Naive thymus-derived CD8-positive, alpha-beta T cell (primary cell): ENCODE measurements at regions not wholly inside any gene's neighbourhood (a gene's known extent, or its start where the extent isn't known, plus 50 kb on each side); places are given as distances from the start of the nearest gene placed in this dataset.
A peak's percentile ranks its signal among the peaks of the same experiment; 100 is the strongest.

Experiments used
- ATAC-seq, 2 donors: fragments of 150-1000 bp; cut with Tn5 transposase in 1 of 2; sonication (Bioruptor Pico), chemical (Tn5 transposase) in 1 of 2; 1 replicate in 1 of 2; 2 replicates in 1 of 2; pipeline ENCODE4 v1.10.0; 2021; ENCODE audit warnings: mild to moderate bottlenecking in 2 of 2, moderate library complexity in 2 of 2
- POLR2A ChIA-PET: fragments of 350-600 bp; sonication (Branson Sonifier 250); formaldehyde crosslinking; loops from one replicate; lab custom pipeline; 2021; ENCODE audit warnings: antibody characterized with exemption; lab: Charles Lee
- DNase-seq, 10 donors: peaks; one replicate each; pipeline versions ENCODE4 v3.0.0 to v3.0.0-alpha.2; 2020 to 2022
- H3K27ac Mint-ChIP-seq, 10 donors: one replicate each; pipeline ENCODE4 v1.8.0; 2020 to 2022; ENCODE audit warnings: mild to moderate bottlenecking in 10 of 10, mixed read lengths in 10 of 10, moderate library complexity in 4 of 10, inconsistent platforms in 1 of 10
- H3K27me3 Mint-ChIP-seq, 5 donors: one replicate each; pipeline ENCODE4 v1.8.0; 2021 to 2022; ENCODE audit warnings: mixed read lengths in 5 of 5
- H3K36me3 Mint-ChIP-seq, 3 donors: one replicate each; pipeline ENCODE4 v1.8.0; 2020 to 2022; ENCODE audit warnings: mixed read lengths in 3 of 3, mild to moderate bottlenecking in 2 of 3, inconsistent platforms in 1 of 3
- H3K4me1 Mint-ChIP-seq, 4 donors: one replicate each; pipeline ENCODE4 v1.8.0; 2021 to 2022; ENCODE audit warnings: mixed read lengths in 4 of 4
- H3K4me3 Mint-ChIP-seq, 10 donors: one replicate each; pipeline ENCODE4 v1.8.0; 2020 to 2022; ENCODE audit warnings: mild to moderate bottlenecking in 10 of 10, mixed read lengths in 10 of 10, moderate library complexity in 6 of 10, inconsistent platforms in 1 of 10
- H3K9me3 Mint-ChIP-seq, 9 donors: one replicate each; pipeline ENCODE4 v1.8.0; 2020 to 2022; ENCODE audit warnings: mixed read lengths in 9 of 9, mild to moderate bottlenecking in 3 of 9, inconsistent platforms in 1 of 9, moderate library complexity in 1 of 9

GRCh38 chr4:154954117-154954516 lies 173.0 kb downstream of the RBM46 start:
- DNase-seq (no peak), ATAC-seq (no peak)
- no peak overlapping the region for H3K27ac Mint-ChIP-seq
- H3K27me3 Mint-ChIP-seq, result peaks cover 0 to 5% (median 0%) of the 10 kb centered on the region in 5 donors
- no peaks in the 10 kb centered on the region for H3K36me3 Mint-ChIP-seq
- peaks cover 6 to 25% (median 11%) of the 10 kb centered on the region in 9 donors for H3K9me3 Mint-ChIP-seq
- POLR2A ChIA-PET, result no interaction called here
- no peaks in the 10 kb centered on the region for H3K4me1 Mint-ChIP-seq
- no peak overlapping the region for H3K4me3 Mint-ChIP-seq

GRCh38 chr4:154958121-154958520 lies 177.0 kb downstream of the RBM46 start:
- Mint-ChIP-seq H3K27me3 (peaks cover 0 to 8% (median 0%) of the 10 kb centered on the region in 5 donors), H3K4me3 (no peak overlapping the region), H3K4me1 (no peaks in the 10 kb centered on the region), H3K36me3 (no peaks in the 10 kb centered on the region), H3K9me3 (peaks cover 3 to 21% (median 7%) of the 10 kb centered on the region in 9 donors), H3K27ac (no peak overlapping the region)
- ATAC-seq (no peak), DNase-seq (no peak)
- POLR2A ChIA-PET, result no interaction called here

GRCh38 chr4:154958621-154959358 lies 177.7 kb downstream of the RBM46 start:
- no peak overlapping the region for H3K4me3 Mint-ChIP-seq
- no peak for DNase-seq
- H3K27me3 Mint-ChIP-seq, result peaks cover 0 to 10% (median 0%) of the 10 kb centered on the region in 5 donors
- POLR2A ChIA-PET, result no interaction called here
- H3K27ac Mint-ChIP-seq, result no peak overlapping the region
- no peaks in the 10 kb centered on the region for H3K36me3 Mint-ChIP-seq
- H3K4me1 Mint-ChIP-seq, result no peaks in the 10 kb centered on the region
- peaks cover 3 to 22% (median 11%) of the 10 kb centered on the region in 9 donors for H3K9me3 Mint-ChIP-seq
- ATAC-seq, result no peak

GRCh38 chr4:154959756-154960155 lies 178.7 kb downstream of the RBM46 start:
- Mint-ChIP-seq H3K4me3 (no peak overlapping the region), H3K27me3 (peaks cover 0 to 20% (median 0%) of the 10 kb centered on the region in 5 donors), H3K4me1 (no peaks in the 10 kb centered on the region), H3K9me3 (peaks cover 0 to 24% (median 8%) of the 10 kb centered on the region in 9 donors), H3K36me3 (no peaks in the 10 kb centered on the region), H3K27ac (no peak overlapping the region)
- DNase-seq, result no peak
- no peak for ATAC-seq
- POLR2A ChIA-PET, result no interaction called here

- peaks cover 0 to 16% (median 0%) of the 10 kb centered on the region in 5 donors for H3K27me3 Mint-ChIP-seq
- peaks cover 0 to 17% (median 4%) of the 10 kb centered on the region in 9 donors for H3K9me3 Mint-ChIP-seq
- ATAC-seq, result no peak
- POLR2A ChIA-PET, result no interaction called here
- no peak overlapping the region for H3K27ac Mint-ChIP-seq
- no peak for DNase-seq
- H3K4me1 Mint-ChIP-seq, result no peaks in the 10 kb centered on the region
- no peaks in the 10 kb centered on the region for H3K36me3 Mint-ChIP-seq
- no peak overlapping the region for H3K4me3 Mint-ChIP-seq
Observed at GRCh38 chr4:154960476-154960875, 179.4 kb downstream of the RBM46 start.

- DNase-seq, result no peak
- POLR2A ChIA-PET, result no interaction called here
- no peak overlapping the region for H3K27ac Mint-ChIP-seq
- peaks cover 0 to 16% (median 0%) of the 10 kb centered on the region in 5 donors for H3K27me3 Mint-ChIP-seq
- peaks cover 0 to 17% (median 4%) of the 10 kb centered on the region in 9 donors for H3K9me3 Mint-ChIP-seq
- ATAC-seq, result no peak
- no peak overlapping the region for H3K4me3 Mint-ChIP-seq
- no peaks in the 10 kb centered on the region for H3K36me3 Mint-ChIP-seq
- no peaks in the 10 kb centered on the region for H3K4me1 Mint-ChIP-seq
Observed at GRCh38 chr4:154961263-154961662, 180.2 kb downstream of the RBM46 start.

GRCh38 chr4:154973244-154974035 lies 192.4 kb downstream of the RBM46 start:
- H3K27me3 Mint-ChIP-seq, result peaks cover 6 to 30% (median 10%) of the 10 kb centered on the region in 5 donors
- POLR2A ChIA-PET, result no interaction called here
- DNase-seq (no peak), ATAC-seq (no peak)
- H3K36me3 Mint-ChIP-seq, result no peaks in the 10 kb centered on the region
- peaks cover 0 to 2% (median 0%) of the 10 kb centered on the region in 4 donors for H3K4me1 Mint-ChIP-seq
- no peak overlapping the region for H3K4me3 Mint-ChIP-seq
- H3K9me3 Mint-ChIP-seq, result peaks cover 0 to 3% (median 0%) of the 10 kb centered on the region in 9 donors
- no peak overlapping the region for H3K27ac Mint-ChIP-seq

GRCh38 chr4:154977228-154977627 lies 196.2 kb downstream of the RBM46 start:
- Mint-ChIP-seq H3K4me3 (no peak overlapping the region), H3K27me3 (peaks cover 3 to 14% (median 6%) of the 10 kb centered on the region in 5 donors), H3K9me3 (no peaks in the 10 kb centered on the region), H3K36me3 (no peaks in the 10 kb centered on the region), H3K4me1 (no peaks in the 10 kb centered on the region), H3K27ac (no peak overlapping the region)
- POLR2A ChIA-PET, result no interaction called here
- DNase-seq, result no peak
- no peak for ATAC-seq

GRCh38 chr4:154982187-154983047 lies 201.3 kb downstream of the RBM46 start:
- Mint-ChIP-seq H3K27me3 (peaks cover 0 to 4% (median 1%) of the 10 kb centered on the region in 5 donors), H3K36me3 (no peaks in the 10 kb centered on the region), H3K4me3 (no peak overlapping the region), H3K27ac (no peak overlapping the region), H3K9me3 (no peaks in the 10 kb centered on the region), H3K4me1 (no peaks in the 10 kb centered on the region)
- POLR2A ChIA-PET, result no interaction called here
- DNase-seq (peak in 5 of 10 donors; percentile 1 to 19 (median 5)), ATAC-seq (no peak)

GRCh38 chr4:154983714-154984113 lies 202.6 kb downstream of the RBM46 start:
- Mint-ChIP-seq H3K9me3 (no peaks in the 10 kb centered on the region), H3K27ac (no peak overlapping the region), H3K36me3 (no peaks in the 10 kb centered on the region), H3K4me1 (no peaks in the 10 kb centered on the region), H3K4me3 (no peak overlapping the region), H3K27me3 (peaks cover 0 to 4% (median 0%) of the 10 kb centered on the region in 5 donors)
- POLR2A ChIA-PET, result no interaction called here
- no peak for DNase-seq
- ATAC-seq, result no peak

GRCh38 chr4:154984148-154984547 lies 203.1 kb downstream of the RBM46 start:
- ATAC-seq, result no peak
- H3K4me1 Mint-ChIP-seq, result no peaks in the 10 kb centered on the region
- POLR2A ChIA-PET, result no interaction called here
- H3K27ac Mint-ChIP-seq, result no peak overlapping the region
- H3K36me3 Mint-ChIP-seq, result no peaks in the 10 kb centered on the region
- no peak for DNase-seq
- H3K4me3 Mint-ChIP-seq, result no peak overlapping the region
- peaks cover 0 to 4% (median 0%) of the 10 kb centered on the region in 5 donors for H3K27me3 Mint-ChIP-seq
- no peaks in the 10 kb centered on the region for H3K9me3 Mint-ChIP-seq

- ATAC-seq (no peak), DNase-seq (no peak)
- H3K9me3 Mint-ChIP-seq, result no peaks in the 10 kb centered on the region
- no peaks in the 10 kb centered on the region for H3K36me3 Mint-ChIP-seq
- H3K4me3 Mint-ChIP-seq, result no peak overlapping the region
- H3K27me3 Mint-ChIP-seq, result peaks cover 0 to 4% (median 0%) of the 10 kb centered on the region in 5 donors
- H3K27ac Mint-ChIP-seq, result no peak overlapping the region
- POLR2A ChIA-PET, result no interaction called here
- H3K4me1 Mint-ChIP-seq, result no peaks in the 10 kb centered on the region
Observed at GRCh38 chr4:154984616-154985015, 203.5 kb downstream of the RBM46 start.
